IMR-90 (cell line): ENCODE measurements at regions not wholly inside any gene's neighbourhood (a gene's known extent, or its start where the extent isn't known, plus 50 kb on each side); places are given as distances from the start of the nearest gene placed in this dataset.

ENCODE experiments used
- ATAC-seq: fragments of 200-7000 bp; cut with Tn5 transposase; 2 replicates; pipeline ENCODE4 v1.9.1; 2020; ENCODE audit warnings: low read depth, mild to moderate bottlenecking, moderate library complexity
- BruUV-seq: library from RNA; stranded (reverse); fragments of 400-500 nt; replicated peaks from 2 replicates; lab custom pipeline; 2021; lab: Mats Ljungman, UMichigan
- CTCF ChIA-PET: fragments of 300-600 bp; formaldehyde crosslinking; extraction: SDS; loops from one replicate; lab custom pipeline; 2021; ENCODE audit warnings: antibody characterized with exemption; lab: Yijun Ruan, JAX
- POLR2A ChIA-PET: fragments of 300-600 bp; sonication (Branson Sonifier 250); formaldehyde crosslinking; loops from one replicate; lab custom pipeline; 2022; ENCODE audit warnings: antibody characterized with exemption; ENCODE audit not compliant: unreplicated experiment; lab: Charles Lee
- DNase-seq: peaks from one replicate; pipeline ENCODE4 v3.0.0; 2013
- H2AFZ ChIP-seq: replicated peaks from 2 replicates; pipeline ENCODE3; 2013; ENCODE audit warnings: low read length, mild to moderate bottlenecking; ENCODE audit not compliant: poor library complexity
- H2AK5ac ChIP-seq: 2 replicates; pipeline ENCODE4 v1.6.1; 2013; ENCODE audit warnings: low read depth, low read length, inconsistent platforms
- H2AK9ac ChIP-seq: replicated peaks from 2 replicates; pipeline ENCODE3; 2013; ENCODE audit warnings: mild to moderate bottlenecking, low read depth, low read length, moderate library complexity; ENCODE audit not compliant: poor library complexity
- H2BK120ac ChIP-seq: 2 replicates; pipeline ENCODE4 v1.6.1; 2013; ENCODE audit warnings: low read depth, low read length, inconsistent platforms
- H2BK15ac ChIP-seq: 3 replicates; pipeline ENCODE4 v1.6.1; 2013; ENCODE audit warnings: low read depth, low read length, inconsistent platforms
- H2BK20ac ChIP-seq: 2 replicates; pipeline ENCODE4 v1.6.1; 2013; ENCODE audit warnings: low read depth, mild to moderate bottlenecking, inconsistent platforms, low read length, moderate library complexity
- H2BK5ac ChIP-seq: 2 replicates; pipeline ENCODE4 v1.6.1; 2013; ENCODE audit warnings: mild to moderate bottlenecking, low read depth, low read length, inconsistent platforms; ENCODE audit not compliant: poor library complexity, severe bottlenecking
- H3K14ac ChIP-seq: replicated peaks from 2 replicates; pipeline ENCODE4 v1.6.1; 2013; ENCODE audit warnings: low read depth, low read length, inconsistent platforms
- H3K18ac ChIP-seq: 2 replicates; pipeline ENCODE4 v1.6.1; 2013; ENCODE audit warnings: low read depth, low read length, control low read depth
- H3K23ac ChIP-seq: 2 replicates; pipeline ENCODE4 v1.6.1; 2013; ENCODE audit warnings: low read depth, low read length, inconsistent platforms
- H3K27ac ChIP-seq: 2 replicates; pipeline ENCODE4 v1.5.1; 2013; ENCODE audit warnings: mild to moderate bottlenecking, control low read depth, low read length; ENCODE audit not compliant: insufficient read depth
- H3K27me3 ChIP-seq: 2 replicates; pipeline ENCODE4 v1.6.1; 2013; ENCODE audit warnings: low read length; ENCODE audit not compliant: control insufficient read depth, insufficient read depth
- H3K36me3 ChIP-seq: 2 replicates; pipeline ENCODE4 v1.6.1; 2013; ENCODE audit warnings: low read length, mixed read lengths; ENCODE audit not compliant: control insufficient read depth, insufficient read depth
- H3K4ac ChIP-seq: 2 replicates; pipeline ENCODE4 v1.6.1; 2013; ENCODE audit warnings: low read depth, low read length, inconsistent platforms
- H3K4me1 ChIP-seq: 2 replicates; pipeline ENCODE4 v1.6.1; 2013; ENCODE audit warnings: low read length, mixed read lengths; ENCODE audit not compliant: control insufficient read depth, insufficient read depth
- H3K4me2 ChIP-seq: 2 replicates; pipeline ENCODE4 v1.6.1; 2013; ENCODE audit warnings: low read depth, mild to moderate bottlenecking, control low read depth, low read length, moderate library complexity
- H3K4me3 ChIP-seq: 2 replicates; pipeline ENCODE4 v1.5.1; 2013; ENCODE audit warnings: low read depth, mild to moderate bottlenecking, control low read depth, low read length, moderate library complexity; ENCODE audit not compliant: insufficient read depth
- H3K56ac ChIP-seq: 2 replicates; pipeline ENCODE4 v1.6.1; 2013; ENCODE audit warnings: low read length, inconsistent platforms; ENCODE audit not compliant: insufficient read depth; ENCODE audit errors: extremely low read depth
- H3K79me1 ChIP-seq, 2 experiments: 2 replicates each; pipeline ENCODE4 v1.6.1; 2013; ENCODE audit warnings: low read length in 2 of 2, inconsistent platforms in 1 of 2, low read depth in 1 of 2
- H3K9ac ChIP-seq: 2 replicates; pipeline ENCODE4 v1.6.1; 2013; ENCODE audit warnings: low read depth, low read length, control low read depth
- H3K9me1 ChIP-seq: 2 replicates; pipeline ENCODE4 v1.6.1; 2013; ENCODE audit warnings: low read length, inconsistent platforms; ENCODE audit not compliant: insufficient read depth
- H3K9me3 ChIP-seq: 2 replicates; pipeline ENCODE4 v1.6.1; 2013; ENCODE audit warnings: low read length; ENCODE audit not compliant: control insufficient read depth, insufficient read depth
- H4K20me1 ChIP-seq: 2 replicates; pipeline ENCODE4 v1.6.1; 2013; ENCODE audit warnings: low read length, inconsistent platforms; ENCODE audit not compliant: insufficient read depth
- H4K5ac ChIP-seq: 2 replicates; pipeline ENCODE4 v1.6.1; 2013; ENCODE audit warnings: mild to moderate bottlenecking, low read depth, low read length, control low read depth
- H4K8ac ChIP-seq, 2 experiments: 2 replicates each; pipeline ENCODE4 v1.6.1; 2013; ENCODE audit warnings: low read depth in 2 of 2, low read length in 2 of 2, control low read depth in 1 of 2, inconsistent platforms in 1 of 2
- H4K91ac ChIP-seq: 2 replicates; pipeline ENCODE4 v1.6.1; 2013; ENCODE audit warnings: low read depth, low read length, inconsistent platforms; ENCODE audit not compliant: insufficient read depth
- CEBPB ChIP-seq: IDR thresholded peaks from 2 replicates; pipeline ENCODE4 v1.6.1; 2012; ENCODE audit warnings: low read depth, low read length, improper control_type of control experiment
- CHD1 ChIP-seq: IDR thresholded peaks from 2 replicates; pipeline ENCODE4 v1.6.1; 2012; ENCODE audit warnings: low read depth, low read length, improper control_type of control experiment
- WGBS, 2 experiments: methylation state at CpG; one replicate each; pipeline versions ENCODE4 v1.1.5 to v1.1.7; 2013; ENCODE audit warnings: missing lambda C conversion rate in 2 of 2; ENCODE audit not compliant: insufficient read length in 1 of 2; ENCODE audit errors: extremely low coverage in 2 of 2; 5-methylcytosine and 5-hydroxymethylcytosine counted together
- dilution Hi-C: fragments of 300-500 bp; cut with HindIII; formaldehyde crosslinking; loops from one replicate; pipeline ENCODE4 v1.14.3; 2018; ENCODE audit warnings: low sequenced_read_pairs; ENCODE audit not compliant: unreplicated experiment
- in situ Hi-C: fragments of 300-500 bp; cut with MboI; formaldehyde crosslinking; loops from 3 replicates; pipeline ENCODE4 v1.14.3; 2019; ENCODE audit warnings: low sequenced_read_pairs, inconsistent platforms, mixed read lengths
- intact Hi-C: fragments of 100-400 bp; cut with micrococcal nuclease; formaldehyde crosslinking; loops from 2 replicates; pipeline ENCODE4 v1.10.0; 2022

- H3K4me1 ChIP-seq, result no peaks in the 10 kb centered on the region
- no peak overlapping the region for H4K5ac ChIP-seq
- H2BK15ac ChIP-seq, result no peak overlapping the region
- H3K9me1 ChIP-seq, result no peaks in the 10 kb centered on the region
- no peaks in the 10 kb centered on the region for H3K36me3 ChIP-seq
- dilution Hi-C loops (no loop called here), in situ Hi-C loops (no loop called here), intact Hi-C loops (no loop called here)
- H3K9me3 ChIP-seq, result peaks cover 9% of the 10 kb centered on the region
- POLR2A ChIA-PET, result no interaction called here
- TF ChIP-seq CEBPB (peak; percentile 80), CHD1 (no peak)
- no peak overlapping the region for H4K91ac ChIP-seq
- ATAC-seq (no peak), DNase-seq (no peak)
- no TSS peak for BruUV-seq
- no peak overlapping the region for H3K56ac ChIP-seq
- H3K4me3 ChIP-seq, result no peak overlapping the region
- no peak overlapping the region for H4K8ac ChIP-seq
- CTCF ChIA-PET, result no interaction called here
- no peak overlapping the region for H3K14ac ChIP-seq
- no peak overlapping the region for H3K23ac ChIP-seq
- H3K9ac ChIP-seq, result no peak overlapping the region
- no peak overlapping the region for H2AK5ac ChIP-seq
- no peak overlapping the region for H2AFZ ChIP-seq
- H3K27me3 ChIP-seq, result no peaks in the 10 kb centered on the region
- WGBS, 2 experiments, result 100% methylated on average over 4 of the region's 18 CpGs; no CpG with 5 or more reads in 1 of the 2 experiments
- no peaks in the 10 kb centered on the region for H4K20me1 ChIP-seq
- no peak overlapping the region for H3K27ac ChIP-seq
- H3K18ac ChIP-seq, result no peak overlapping the region
- no peak overlapping the region for H2BK5ac ChIP-seq
- H2BK20ac ChIP-seq, result no peak overlapping the region
- peak overlapping the region; percentile 52 for H2AK9ac ChIP-seq
- no peak overlapping the region for H2BK120ac ChIP-seq
- no peak overlapping the region for H3K4me2 ChIP-seq
- no peak overlapping the region for H3K4ac ChIP-seq
- H3K79me1 ChIP-seq, result no peaks in the 10 kb centered on the region
Measured at GRCh38 chr4:124462954-124463828, 249.3 kb downstream of the ANKRD50 start.
